ENCODE measurements at regions not wholly inside any gene's neighbourhood (a gene's known extent, or its start where the extent isn't known, plus 50 kb on each side); places are given as distances from the start of the nearest gene placed in this dataset.

DNA sequence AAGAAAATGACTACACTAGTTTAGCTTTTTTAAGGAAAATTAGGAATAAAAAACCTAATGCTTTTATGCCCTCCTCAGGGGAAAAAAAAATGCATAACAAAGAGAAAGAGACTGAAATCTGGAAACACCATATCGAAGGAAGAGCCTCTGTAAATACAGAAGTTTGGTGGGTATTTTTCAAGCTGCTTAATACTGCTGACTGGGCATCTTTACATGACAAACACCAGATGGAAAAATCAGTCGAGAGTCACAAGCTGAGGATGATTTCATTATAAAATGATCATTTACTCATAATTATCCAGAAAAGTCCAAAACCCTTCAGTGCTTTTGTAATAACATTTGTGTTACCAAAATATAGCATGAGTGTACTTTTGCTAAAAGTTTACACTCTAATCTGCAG, 1600.7 kb upstream of the ACVR2A start:
- no peak overlapping the region for H3K4me3 ChIP-seq
- H3K9me3 ChIP-seq = no peaks in the 10 kb centered on the region
- H3K36me3 ChIP-seq = no peaks in the 10 kb centered on the region
- no peak for TF ChIP-seq POLR2A (IDR thresholded peaks at IDR 0.05)
- TF ChIP-seq, protein P1, sequence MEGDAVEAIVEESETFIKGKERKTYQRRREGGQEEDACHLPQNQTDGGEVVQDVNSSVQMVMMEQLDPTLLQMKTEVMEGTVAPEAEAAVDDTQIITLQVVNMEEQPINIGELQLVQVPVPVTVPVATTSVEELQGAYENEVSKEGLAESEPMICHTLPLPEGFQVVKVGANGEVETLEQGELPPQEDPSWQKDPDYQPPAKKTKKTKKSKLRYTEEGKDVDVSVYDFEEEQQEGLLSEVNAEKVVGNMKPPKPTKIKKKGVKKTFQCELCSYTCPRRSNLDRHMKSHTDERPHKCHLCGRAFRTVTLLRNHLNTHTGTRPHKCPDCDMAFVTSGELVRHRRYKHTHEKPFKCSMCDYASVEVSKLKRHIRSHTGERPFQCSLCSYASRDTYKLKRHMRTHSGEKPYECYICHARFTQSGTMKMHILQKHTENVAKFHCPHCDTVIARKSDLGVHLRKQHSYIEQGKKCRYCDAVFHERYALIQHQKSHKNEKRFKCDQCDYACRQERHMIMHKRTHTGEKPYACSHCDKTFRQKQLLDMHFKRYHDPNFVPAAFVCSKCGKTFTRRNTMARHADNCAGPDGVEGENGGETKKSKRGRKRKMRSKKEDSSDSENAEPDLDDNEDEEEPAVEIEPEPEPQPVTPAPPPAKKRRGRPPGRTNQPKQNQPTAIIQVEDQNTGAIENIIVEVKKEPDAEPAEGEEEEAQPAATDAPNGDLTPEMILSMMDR (IDR thresholded peaks at IDR 0.05) = no peak
- H3K27ac ChIP-seq = no peak overlapping the region
- H3K4me1 ChIP-seq = no peaks in the 10 kb centered on the region
- no peaks in the 10 kb centered on the region for H3K27me3 ChIP-seq
- intact Hi-C loops (cut with DNase I; ENCODE audit: low total_unique reads) = no loop called here
- no peak for DNase-seq

DNA sequence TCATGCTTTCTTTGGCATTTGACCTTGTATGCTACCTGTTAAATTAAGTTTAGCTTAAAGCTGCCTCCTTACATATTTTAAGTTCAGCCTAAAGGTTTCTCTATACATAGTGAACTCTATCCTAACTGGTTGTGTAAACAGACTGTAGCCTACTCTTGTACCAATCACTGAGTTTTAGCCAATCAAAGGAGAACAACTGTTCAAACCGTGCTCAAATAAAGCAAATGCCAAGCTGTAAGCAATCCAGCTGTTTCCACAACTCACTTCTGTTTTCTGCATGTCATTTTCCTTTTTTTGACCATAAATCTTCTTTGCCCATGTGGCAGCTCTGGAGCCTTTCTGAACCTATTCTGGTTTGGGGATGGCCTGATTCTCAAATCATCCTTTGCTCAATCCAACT, 1603.8 kb upstream of the ACVR2A start:
- Histone ChIP-seq H3K27me3 (no peaks in the 10 kb centered on the region), H3K4me3 (no peak overlapping the region), H3K27ac (no peak overlapping the region), H3K9me3 (no peaks in the 10 kb centered on the region), H3K36me3 (no peaks in the 10 kb centered on the region), H3K4me1 (no peaks in the 10 kb centered on the region)
- intact Hi-C loops (cut with DNase I; ENCODE audit: low total_unique reads) = no loop called here
- no peak for DNase-seq
- TF ChIP-seq, protein P1 (IDR thresholded peaks at IDR 0.05) = no peak
- no peak for TF ChIP-seq POLR2A (IDR thresholded peaks at IDR 0.05)

DNA sequence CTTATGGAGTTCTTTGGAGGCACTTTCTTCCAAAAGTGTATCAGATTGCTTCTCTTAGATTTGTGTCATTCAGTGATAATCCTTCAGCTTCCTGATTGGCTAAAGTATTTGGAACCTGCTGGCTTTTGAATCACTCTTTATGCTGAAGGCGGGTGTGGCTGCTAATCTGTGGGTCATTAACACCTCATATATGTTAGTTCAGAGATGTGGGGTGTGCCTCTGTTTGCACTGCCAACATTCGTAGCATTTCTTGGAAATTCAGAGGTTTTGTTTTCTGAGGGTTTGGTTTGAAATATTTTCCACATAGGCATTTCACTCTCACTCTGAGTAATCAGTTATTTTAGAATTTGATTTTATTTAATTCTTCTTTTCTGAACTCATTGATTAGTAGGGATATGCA, 1604.4 kb upstream of the ACVR2A start:
- DNase-seq = no peak
- no peak overlapping the region for H3K27ac ChIP-seq
- TF ChIP-seq POLR2A (IDR thresholded peaks at IDR 0.05) = no peak
- TF ChIP-seq, protein P1 (IDR thresholded peaks at IDR 0.05) = no peak
- H3K9me3 ChIP-seq = no peaks in the 10 kb centered on the region
- no peaks in the 10 kb centered on the region for H3K27me3 ChIP-seq
- H3K4me3 ChIP-seq = no peak overlapping the region
- no peaks in the 10 kb centered on the region for H3K4me1 ChIP-seq
- H3K36me3 ChIP-seq = no peaks in the 10 kb centered on the region
- intact Hi-C loops (cut with DNase I; ENCODE audit: low total_unique reads) = no loop called here

DNA sequence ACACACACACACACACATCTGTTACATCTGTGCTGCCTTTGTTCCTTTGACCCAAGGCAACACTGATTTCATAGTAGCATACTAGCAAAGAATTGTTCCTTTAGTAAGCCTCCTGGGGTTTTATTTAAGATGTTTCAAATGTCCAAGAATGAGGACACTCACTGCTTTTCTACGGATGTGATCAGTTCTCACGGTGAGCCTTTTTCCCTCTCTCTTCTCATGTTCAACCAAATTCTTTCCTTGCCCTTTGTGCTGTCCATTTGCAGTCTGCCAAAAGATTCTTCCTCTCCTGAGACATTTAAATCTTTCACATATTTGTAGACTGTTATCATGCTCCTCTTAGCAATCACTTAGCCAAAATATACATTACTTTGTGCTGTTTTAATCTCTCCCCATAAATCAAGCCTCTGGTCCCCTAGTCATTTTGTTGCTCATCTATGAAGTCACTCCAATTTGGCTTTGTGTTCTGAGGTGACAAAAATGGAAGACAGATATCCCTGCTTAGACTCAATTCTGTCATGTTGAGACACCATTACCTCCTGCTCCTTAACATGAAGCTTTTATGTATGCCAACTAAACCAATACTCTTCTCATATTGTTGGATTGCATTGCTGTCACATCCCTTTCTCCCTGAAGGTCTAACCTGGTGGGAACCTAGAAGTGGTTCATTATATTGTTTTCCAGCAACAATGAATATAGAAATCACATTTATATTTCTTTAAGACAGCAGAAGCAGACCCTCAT, 1605.3 kb upstream of the ACVR2A start:
- H3K4me3 ChIP-seq = no peak overlapping the region
- H3K4me1 ChIP-seq = no peaks in the 10 kb centered on the region
- no peaks in the 10 kb centered on the region for H3K36me3 ChIP-seq
- DNase-seq = no peak
- H3K27ac ChIP-seq = no peak overlapping the region
- H3K27me3 ChIP-seq = no peaks in the 10 kb centered on the region
- H3K9me3 ChIP-seq = no peaks in the 10 kb centered on the region
- intact Hi-C loops (cut with DNase I; ENCODE audit: low total_unique reads) = no loop called here
- TF ChIP-seq, protein P1 (IDR thresholded peaks at IDR 0.05) = no peak
- TF ChIP-seq POLR2A (IDR thresholded peaks at IDR 0.05) = no peak

- Histone ChIP-seq H3K4me3 (no peak overlapping the region), H3K27ac (no peak overlapping the region), H3K36me3 (no peaks in the 10 kb centered on the region), H3K4me1 (no peaks in the 10 kb centered on the region), H3K27me3 (no peaks in the 10 kb centered on the region), H3K9me3 (no peaks in the 10 kb centered on the region)
- DNase-seq = no peak
- intact Hi-C loops (cut with DNase I; ENCODE audit: low total_unique reads) = no loop called here
- TF ChIP-seq, protein P1 (IDR thresholded peaks at IDR 0.05) = no peak
- no peak for TF ChIP-seq POLR2A (IDR thresholded peaks at IDR 0.05)
These were observed 1606.4 kb upstream of the ACVR2A start for GRCh38 chr2:146238254-146238966.

Measured in uterus (tissue), 3 donors.